ENCODE measurements at regions not wholly inside any gene's neighbourhood (a gene's known extent, or its start where the extent isn't known, plus 50 kb on each side); places are given as distances from the start of the nearest gene placed in this dataset.

- intact Hi-C loops (cut with DNase I) = no loop called here
- H3K27ac ChIP-seq (ENCODE audit: low read depth in 2 of 2, low read length in 2 of 2) = no peak overlapping the region
- DNase-seq (no peak), FAIRE-seq (no peak)
- no peaks in the 10 kb centered on the region for H3K4me1 ChIP-seq (ENCODE audit: control insufficient read depth in 2 of 3, insufficient read depth in 2 of 3, low read depth in 1 of 3, low read length in 3 of 3)
- no peaks in the 10 kb centered on the region for H3K27me3 ChIP-seq (ENCODE audit: control insufficient read depth, insufficient read depth, low read length)
- H3K9me3 ChIP-seq (ENCODE audit: control insufficient read depth in 2 of 3, insufficient read depth in 1 of 3, low read length in 3 of 3) = no peaks in the 10 kb centered on the region
- H3K36me3 ChIP-seq (ENCODE audit: control insufficient read depth in 2 of 3, insufficient read depth in 3 of 3, low read length in 3 of 3) = no peaks in the 10 kb centered on the region
- TF ChIP-seq, protein P1, sequence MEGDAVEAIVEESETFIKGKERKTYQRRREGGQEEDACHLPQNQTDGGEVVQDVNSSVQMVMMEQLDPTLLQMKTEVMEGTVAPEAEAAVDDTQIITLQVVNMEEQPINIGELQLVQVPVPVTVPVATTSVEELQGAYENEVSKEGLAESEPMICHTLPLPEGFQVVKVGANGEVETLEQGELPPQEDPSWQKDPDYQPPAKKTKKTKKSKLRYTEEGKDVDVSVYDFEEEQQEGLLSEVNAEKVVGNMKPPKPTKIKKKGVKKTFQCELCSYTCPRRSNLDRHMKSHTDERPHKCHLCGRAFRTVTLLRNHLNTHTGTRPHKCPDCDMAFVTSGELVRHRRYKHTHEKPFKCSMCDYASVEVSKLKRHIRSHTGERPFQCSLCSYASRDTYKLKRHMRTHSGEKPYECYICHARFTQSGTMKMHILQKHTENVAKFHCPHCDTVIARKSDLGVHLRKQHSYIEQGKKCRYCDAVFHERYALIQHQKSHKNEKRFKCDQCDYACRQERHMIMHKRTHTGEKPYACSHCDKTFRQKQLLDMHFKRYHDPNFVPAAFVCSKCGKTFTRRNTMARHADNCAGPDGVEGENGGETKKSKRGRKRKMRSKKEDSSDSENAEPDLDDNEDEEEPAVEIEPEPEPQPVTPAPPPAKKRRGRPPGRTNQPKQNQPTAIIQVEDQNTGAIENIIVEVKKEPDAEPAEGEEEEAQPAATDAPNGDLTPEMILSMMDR (IDR thresholded peaks at IDR 0.05; ENCODE audit: borderline replicate concordance, extremely low read depth, insufficient read depth) = no peak
- no peak overlapping the region for H3K9ac ChIP-seq (ENCODE audit: low read length in 3 of 3)
- H3K4me3 ChIP-seq (ENCODE audit: low read length in 3 of 3) = no peak overlapping the region
Observed at GRCh38 chr5:68093455-68094159, 121.9 kb upstream of the PIK3R1 start.

DNA sequence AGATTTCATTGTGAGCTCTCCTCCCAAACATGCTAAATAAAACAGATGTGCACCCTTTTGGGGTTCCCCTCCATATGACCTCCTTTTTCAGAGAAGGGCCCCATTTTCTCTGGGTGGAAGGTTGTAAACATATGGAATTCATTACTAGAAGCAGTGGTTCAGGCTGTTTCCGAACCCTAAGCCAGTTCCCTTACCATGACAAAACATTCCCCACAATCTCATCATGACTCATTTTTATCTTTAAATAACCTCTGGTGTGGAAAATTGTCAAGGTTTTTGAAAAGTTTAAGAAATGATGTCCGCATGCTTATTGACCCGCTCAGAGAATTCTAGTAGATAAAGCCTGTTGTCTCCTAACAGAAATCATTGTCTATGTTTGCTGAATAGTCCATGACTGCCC lies 127.3 kb upstream of the PIK3R1 start:
- Histone ChIP-seq H3K4me1 (ENCODE audit: control insufficient read depth in 2 of 3, insufficient read depth in 2 of 3, low read depth in 1 of 3, low read length in 3 of 3) (no peaks in the 10 kb centered on the region), H3K36me3 (ENCODE audit: control insufficient read depth in 2 of 3, insufficient read depth in 3 of 3, low read length in 3 of 3) (no peaks in the 10 kb centered on the region), H3K27ac (ENCODE audit: low read depth in 2 of 2, low read length in 2 of 2) (no peak overlapping the region), H3K9me3 (ENCODE audit: control insufficient read depth in 2 of 3, insufficient read depth in 1 of 3, low read length in 3 of 3) (no peaks in the 10 kb centered on the region), H3K27me3 (ENCODE audit: control insufficient read depth, insufficient read depth, low read length) (no peaks in the 10 kb centered on the region), H3K9ac (ENCODE audit: low read length in 3 of 3) (no peak overlapping the region), H3K4me3 (ENCODE audit: low read length in 3 of 3) (no peak overlapping the region)
- intact Hi-C loops (cut with DNase I) = no loop called here
- DNase-seq (no peak), FAIRE-seq (no peak)
- TF ChIP-seq, protein P1 (IDR thresholded peaks at IDR 0.05; ENCODE audit: borderline replicate concordance, extremely low read depth, insufficient read depth) = no peak

- TF ChIP-seq, protein P1 (IDR thresholded peaks at IDR 0.05; ENCODE audit: borderline replicate concordance, extremely low read depth, insufficient read depth) = no peak
- Histone ChIP-seq H3K36me3 (ENCODE audit: control insufficient read depth in 2 of 3, insufficient read depth in 3 of 3, low read length in 3 of 3) (no peaks in the 10 kb centered on the region), H3K27ac (ENCODE audit: low read depth in 2 of 2, low read length in 2 of 2) (no peak overlapping the region), H3K4me3 (ENCODE audit: low read length in 3 of 3) (no peak overlapping the region), H3K4me1 (ENCODE audit: control insufficient read depth in 2 of 3, insufficient read depth in 2 of 3, low read depth in 1 of 3, low read length in 3 of 3) (no peaks in the 10 kb centered on the region), H3K9ac (ENCODE audit: low read length in 3 of 3) (no peak overlapping the region), H3K9me3 (ENCODE audit: control insufficient read depth in 2 of 3, insufficient read depth in 1 of 3, low read length in 3 of 3) (no peaks in the 10 kb centered on the region), H3K27me3 (ENCODE audit: control insufficient read depth, insufficient read depth, low read length) (no peaks in the 10 kb centered on the region)
- intact Hi-C loops (cut with DNase I) = no loop called here
- FAIRE-seq (no peak), DNase-seq (no peak)
Observed at GRCh38 chr5:68087866-68088265, 127.7 kb upstream of the PIK3R1 start.

DNA sequence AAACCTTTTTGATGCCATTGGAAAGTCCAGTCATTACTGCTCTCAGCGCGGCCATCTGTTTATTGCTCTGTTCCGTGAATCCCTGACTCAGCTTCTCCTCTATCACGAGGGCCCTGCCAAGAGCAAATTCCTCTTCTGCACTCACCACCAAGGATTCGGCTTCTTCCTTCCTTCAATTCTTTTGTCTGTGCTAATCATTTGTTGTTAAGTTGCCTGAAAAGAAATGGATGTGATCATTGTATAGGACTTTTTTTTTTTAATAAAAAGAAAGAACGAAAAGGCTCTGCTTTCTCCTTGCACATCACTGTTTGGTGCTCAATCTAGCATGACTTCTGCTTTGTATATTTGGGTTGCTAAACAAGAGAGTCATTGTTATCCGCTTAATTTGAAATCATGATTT lies 128.7 kb upstream of the PIK3R1 start:
- Histone ChIP-seq H3K27me3 (ENCODE audit: control insufficient read depth, insufficient read depth, low read length) (no peaks in the 10 kb centered on the region), H3K9me3 (ENCODE audit: control insufficient read depth in 2 of 3, insufficient read depth in 1 of 3, low read length in 3 of 3) (no peaks in the 10 kb centered on the region), H3K36me3 (ENCODE audit: control insufficient read depth in 2 of 3, insufficient read depth in 3 of 3, low read length in 3 of 3) (no peaks in the 10 kb centered on the region), H3K9ac (ENCODE audit: low read length in 3 of 3) (no peak overlapping the region), H3K4me1 (ENCODE audit: control insufficient read depth in 2 of 3, insufficient read depth in 2 of 3, low read depth in 1 of 3, low read length in 3 of 3) (no peaks in the 10 kb centered on the region), H3K4me3 (ENCODE audit: low read length in 3 of 3) (no peak overlapping the region), H3K27ac (ENCODE audit: low read depth in 2 of 2, low read length in 2 of 2) (no peak overlapping the region)
- DNase-seq (no peak), FAIRE-seq (no peak)
- intact Hi-C loops (cut with DNase I) = no loop called here
- TF ChIP-seq, protein P1 (IDR thresholded peaks at IDR 0.05; ENCODE audit: borderline replicate concordance, extremely low read depth, insufficient read depth) = no peak

All from kidney (tissue), 13 donors.